ENCODE measurements at regions not wholly inside any gene's neighbourhood (a gene's known extent, or its start where the extent isn't known, plus 50 kb on each side); places are given as distances from the start of the nearest gene placed in this dataset.

DNA sequence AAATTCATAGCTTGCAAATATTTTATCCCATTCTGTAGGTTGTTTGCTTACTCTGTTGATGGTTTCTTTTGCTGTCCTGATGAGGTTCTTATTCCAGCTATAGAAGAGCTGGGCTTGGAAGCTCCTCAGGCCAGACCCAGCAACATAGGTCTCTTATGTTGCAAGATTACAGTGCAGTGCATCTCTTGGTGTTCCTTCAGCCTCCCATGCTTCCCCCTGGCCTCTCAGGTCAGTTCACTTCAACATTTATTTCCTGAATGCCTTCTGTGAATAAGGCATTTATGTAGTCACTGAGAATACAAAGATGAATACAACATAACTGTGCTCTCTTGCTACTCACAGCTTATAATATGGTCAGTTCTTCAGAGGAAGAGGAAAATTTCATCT, 179.0 kb upstream of the SLC39A10 start:
- TF ChIP-seq ZNF394 (tag by site-specific recombination; IDR thresholded peaks at IDR 0.05; ENCODE audit: borderline replicate concordance): no peak
- TF ChIP-seq, protein P1, sequence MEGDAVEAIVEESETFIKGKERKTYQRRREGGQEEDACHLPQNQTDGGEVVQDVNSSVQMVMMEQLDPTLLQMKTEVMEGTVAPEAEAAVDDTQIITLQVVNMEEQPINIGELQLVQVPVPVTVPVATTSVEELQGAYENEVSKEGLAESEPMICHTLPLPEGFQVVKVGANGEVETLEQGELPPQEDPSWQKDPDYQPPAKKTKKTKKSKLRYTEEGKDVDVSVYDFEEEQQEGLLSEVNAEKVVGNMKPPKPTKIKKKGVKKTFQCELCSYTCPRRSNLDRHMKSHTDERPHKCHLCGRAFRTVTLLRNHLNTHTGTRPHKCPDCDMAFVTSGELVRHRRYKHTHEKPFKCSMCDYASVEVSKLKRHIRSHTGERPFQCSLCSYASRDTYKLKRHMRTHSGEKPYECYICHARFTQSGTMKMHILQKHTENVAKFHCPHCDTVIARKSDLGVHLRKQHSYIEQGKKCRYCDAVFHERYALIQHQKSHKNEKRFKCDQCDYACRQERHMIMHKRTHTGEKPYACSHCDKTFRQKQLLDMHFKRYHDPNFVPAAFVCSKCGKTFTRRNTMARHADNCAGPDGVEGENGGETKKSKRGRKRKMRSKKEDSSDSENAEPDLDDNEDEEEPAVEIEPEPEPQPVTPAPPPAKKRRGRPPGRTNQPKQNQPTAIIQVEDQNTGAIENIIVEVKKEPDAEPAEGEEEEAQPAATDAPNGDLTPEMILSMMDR (tag by site-specific recombination; IDR thresholded peaks at IDR 0.05): no peak
- TF ChIP-seq ZNF350 (tag by site-specific recombination; IDR thresholded peaks at IDR 0.05): no peak
- no peak for TF ChIP-seq ZFP3 (tag by site-specific recombination; IDR thresholded peaks at IDR 0.05; ENCODE audit: low read depth)
- no peak for TF ChIP-seq ZNF530 (tag by site-specific recombination; IDR thresholded peaks at IDR 0.05; ENCODE audit: low read depth)
- no peak for TF ChIP-seq KLF16 (tag by site-specific recombination; IDR thresholded peaks at IDR 0.05)
- TF ChIP-seq, protein P2, sequence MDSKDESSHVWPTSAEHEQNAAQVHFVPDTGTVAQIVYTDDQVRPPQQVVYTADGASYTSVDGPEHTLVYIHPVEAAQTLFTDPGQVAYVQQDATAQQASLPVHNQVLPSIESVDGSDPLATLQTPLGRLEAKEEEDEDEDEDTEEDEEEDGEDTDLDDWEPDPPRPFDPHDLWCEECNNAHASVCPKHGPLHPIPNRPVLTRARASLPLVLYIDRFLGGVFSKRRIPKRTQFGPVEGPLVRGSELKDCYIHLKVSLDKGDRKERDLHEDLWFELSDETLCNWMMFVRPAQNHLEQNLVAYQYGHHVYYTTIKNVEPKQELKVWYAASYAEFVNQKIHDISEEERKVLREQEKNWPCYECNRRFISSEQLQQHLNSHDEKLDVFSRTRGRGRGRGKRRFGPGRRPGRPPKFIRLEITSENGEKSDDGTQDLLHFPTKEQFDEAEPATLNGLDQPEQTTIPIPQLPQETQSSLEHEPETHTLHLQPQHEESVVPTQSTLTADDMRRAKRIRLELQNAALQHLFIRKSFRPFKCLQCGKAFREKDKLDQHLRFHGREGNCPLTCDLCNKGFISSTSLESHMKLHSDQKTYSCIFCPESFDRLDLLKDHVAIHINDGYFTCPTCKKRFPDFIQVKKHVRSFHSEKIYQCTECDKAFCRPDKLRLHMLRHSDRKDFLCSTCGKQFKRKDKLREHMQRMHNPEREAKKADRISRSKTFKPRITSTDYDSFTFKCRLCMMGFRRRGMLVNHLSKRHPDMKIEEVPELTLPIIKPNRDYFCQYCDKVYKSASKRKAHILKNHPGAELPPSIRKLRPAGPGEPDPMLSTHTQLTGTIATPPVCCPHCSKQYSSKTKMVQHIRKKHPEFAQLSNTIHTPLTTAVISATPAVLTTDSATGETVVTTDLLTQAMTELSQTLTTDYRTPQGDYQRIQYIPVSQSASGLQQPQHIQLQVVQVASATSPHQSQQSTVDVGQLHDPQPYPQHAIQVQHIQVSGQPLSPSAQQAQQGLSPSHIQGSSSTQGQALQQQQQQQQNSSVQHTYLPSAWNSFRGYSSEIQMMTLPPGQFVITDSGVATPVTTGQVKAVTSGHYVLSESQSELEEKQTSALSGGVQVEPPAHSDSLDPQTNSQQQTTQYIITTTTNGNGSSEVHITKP (tag by site-specific recombination; IDR thresholded peaks at IDR 0.05): no peak
- TF ChIP-seq, protein P3, sequence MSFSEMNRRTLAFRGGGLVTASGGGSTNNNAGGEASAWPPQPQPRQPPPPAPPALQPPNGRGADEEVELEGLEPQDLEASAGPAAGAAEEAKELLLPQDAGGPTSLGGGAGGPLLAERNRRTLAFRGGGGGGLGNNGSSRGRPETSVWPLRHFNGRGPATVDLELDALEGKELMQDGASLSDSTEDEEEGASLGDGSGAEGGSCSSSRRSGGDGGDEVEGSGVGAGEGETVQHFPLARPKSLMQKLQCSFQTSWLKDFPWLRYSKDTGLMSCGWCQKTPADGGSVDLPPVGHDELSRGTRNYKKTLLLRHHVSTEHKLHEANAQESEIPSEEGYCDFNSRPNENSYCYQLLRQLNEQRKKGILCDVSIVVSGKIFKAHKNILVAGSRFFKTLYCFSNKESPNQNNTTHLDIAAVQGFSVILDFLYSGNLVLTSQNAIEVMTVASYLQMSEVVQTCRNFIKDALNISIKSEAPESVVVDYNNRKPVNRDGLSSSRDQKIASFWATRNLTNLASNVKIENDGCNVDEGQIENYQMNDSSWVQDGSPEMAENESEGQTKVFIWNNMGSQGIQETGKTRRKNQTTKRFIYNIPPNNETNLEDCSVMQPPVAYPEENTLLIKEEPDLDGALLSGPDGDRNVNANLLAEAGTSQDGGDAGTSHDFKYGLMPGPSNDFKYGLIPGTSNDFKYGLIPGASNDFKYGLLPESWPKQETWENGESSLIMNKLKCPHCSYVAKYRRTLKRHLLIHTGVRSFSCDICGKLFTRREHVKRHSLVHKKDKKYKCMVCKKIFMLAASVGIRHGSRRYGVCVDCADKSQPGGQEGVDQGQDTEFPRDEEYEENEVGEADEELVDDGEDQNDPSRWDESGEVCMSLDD (tag by site-specific recombination; IDR thresholded peaks at IDR 0.05): no peak
- TF ChIP-seq ZNF776 (tag by site-specific recombination; IDR thresholded peaks at IDR 0.05; ENCODE audit: borderline replicate concordance): no peak
